HG03521 (cell line): ENCODE measurements at regions not wholly inside any gene's neighbourhood (a gene's known extent, or its start where the extent isn't known, plus 50 kb on each side); places are given as distances from the start of the nearest gene placed in this dataset.
A peak's percentile ranks its signal among the peaks of the same experiment; 100 is the strongest.
"Not testable (repeated sequence)": the region's sequence is repeated elsewhere in the genome, so short reads cannot be mapped to it uniquely, and the experiment has no call there.

Experiments
- ATAC-seq: cut with Tn5 transposase; IDR thresholded peaks from one replicate; pipeline ENCODE4 v1.9.1; 2021; ENCODE audit warnings: mild to moderate bottlenecking, moderate library complexity; ENCODE audit not compliant: unreplicated experiment

DNA sequence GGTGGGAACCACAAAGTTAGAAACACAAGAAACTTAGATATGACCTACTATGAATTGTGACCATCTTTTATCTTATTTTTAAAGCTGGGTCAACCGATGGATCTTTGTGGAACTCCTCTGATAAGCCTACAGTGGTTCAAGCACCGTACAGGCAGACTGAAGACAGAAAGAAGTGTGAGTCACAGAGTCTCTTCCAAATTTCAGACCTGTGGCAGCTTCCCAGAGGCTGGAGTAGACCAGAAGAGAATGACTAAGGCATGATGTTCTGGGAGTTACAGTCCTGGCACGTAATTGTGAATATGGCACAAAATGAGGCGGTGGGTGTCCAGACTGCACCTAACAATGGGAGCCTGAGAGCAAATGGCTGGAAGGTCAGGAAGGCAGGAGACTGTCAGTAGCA is 70.0 kb downstream of the LMO4 start:
- ATAC-seq, result no peak

DNA sequence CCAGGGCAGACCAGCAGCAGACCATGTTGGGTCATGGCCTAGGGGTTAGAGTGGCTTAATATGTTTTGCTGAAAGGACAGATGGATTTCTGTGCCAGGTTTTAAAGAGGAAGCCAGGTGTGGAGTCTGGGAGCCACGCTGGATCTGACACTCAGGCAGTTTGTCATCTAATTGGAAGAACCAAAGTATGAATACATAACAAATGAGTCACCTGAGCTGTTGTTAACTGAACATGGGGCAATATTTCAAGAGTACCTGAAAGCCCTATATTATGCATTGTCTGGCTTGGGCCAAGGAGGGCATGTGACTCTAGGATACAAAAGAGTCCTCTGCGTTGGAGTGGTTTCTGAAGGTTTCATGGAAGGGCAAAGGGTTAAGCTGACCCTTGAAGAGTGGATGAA is 70.6 kb downstream of the LMO4 start:
- no peak for ATAC-seq

DNA sequence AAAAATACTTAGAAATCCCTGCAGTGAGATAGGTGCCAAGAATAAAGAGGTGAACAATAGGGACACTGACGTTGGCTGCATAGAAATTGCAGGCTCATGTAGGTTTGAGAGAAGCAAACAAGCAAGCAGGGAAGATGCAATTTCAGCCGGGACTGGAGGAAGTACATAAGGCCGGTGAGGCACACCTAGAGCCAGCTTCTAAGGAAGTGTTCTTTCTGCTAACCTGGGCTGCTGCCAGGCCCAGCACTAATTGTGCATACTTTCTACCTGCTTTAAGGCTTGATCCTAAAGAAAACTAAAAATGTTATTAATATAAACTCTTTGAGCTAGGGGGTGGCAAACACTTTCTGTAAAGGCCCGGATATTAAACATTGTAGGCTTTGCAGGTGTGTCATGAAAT is 71.0 kb downstream of the LMO4 start:
- no peak for ATAC-seq

DNA sequence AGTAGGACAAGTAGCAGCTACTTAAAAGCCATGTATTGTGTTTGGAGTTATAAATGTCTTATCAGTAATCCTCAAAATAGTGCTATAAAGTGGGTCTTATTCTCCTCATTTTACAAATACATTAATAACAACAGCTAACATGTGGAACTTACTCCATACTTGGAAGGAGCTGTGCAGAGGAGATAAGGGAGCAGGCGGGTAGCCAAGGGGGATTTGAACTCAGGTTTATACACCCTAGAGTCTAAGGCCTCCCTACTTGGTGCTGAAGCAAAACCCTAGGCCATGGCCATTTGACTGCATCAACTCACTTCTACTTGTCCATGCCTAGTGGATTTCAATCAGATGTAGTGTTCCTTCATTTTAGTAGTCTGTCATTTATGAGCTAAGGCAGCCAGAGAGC is 72.1 kb downstream of the LMO4 start:
- ATAC-seq, result no peak

DNA sequence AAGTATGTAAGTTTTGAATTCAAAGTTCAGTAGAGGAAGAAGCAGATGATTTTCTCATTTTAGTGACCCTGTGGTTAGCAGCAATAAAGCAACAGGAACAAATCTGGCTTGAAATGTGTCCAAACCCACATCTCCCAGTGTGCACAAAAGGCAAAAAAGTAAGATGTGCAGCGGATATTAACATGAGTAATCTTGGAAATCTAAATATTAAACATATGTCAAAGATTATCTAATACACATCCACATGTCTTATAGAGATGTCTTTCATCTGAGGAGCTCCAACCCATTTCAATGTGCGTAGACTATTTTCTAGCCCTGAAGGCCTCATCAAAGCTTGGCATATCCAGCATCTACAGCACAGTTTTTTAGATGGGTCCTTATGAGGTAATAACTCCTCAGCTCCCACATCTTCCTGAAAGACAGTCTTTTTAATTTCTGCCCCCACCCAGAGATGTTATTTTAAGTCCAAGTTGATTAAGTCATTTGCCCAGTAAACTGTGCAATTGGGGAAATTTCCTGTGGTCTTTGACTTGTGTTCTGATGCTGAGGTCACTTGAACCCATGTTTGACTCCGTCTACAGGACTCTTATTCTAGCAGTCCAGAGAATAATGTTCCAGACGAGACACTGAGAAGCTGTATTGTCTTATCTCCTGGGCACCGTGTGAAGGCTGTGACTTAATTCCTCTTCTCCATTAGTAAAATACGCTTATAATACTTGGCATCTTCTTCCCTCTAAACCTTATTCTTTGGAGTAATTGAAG is 73.7 kb downstream of the LMO4 start:
- no peak for ATAC-seq

DNA sequence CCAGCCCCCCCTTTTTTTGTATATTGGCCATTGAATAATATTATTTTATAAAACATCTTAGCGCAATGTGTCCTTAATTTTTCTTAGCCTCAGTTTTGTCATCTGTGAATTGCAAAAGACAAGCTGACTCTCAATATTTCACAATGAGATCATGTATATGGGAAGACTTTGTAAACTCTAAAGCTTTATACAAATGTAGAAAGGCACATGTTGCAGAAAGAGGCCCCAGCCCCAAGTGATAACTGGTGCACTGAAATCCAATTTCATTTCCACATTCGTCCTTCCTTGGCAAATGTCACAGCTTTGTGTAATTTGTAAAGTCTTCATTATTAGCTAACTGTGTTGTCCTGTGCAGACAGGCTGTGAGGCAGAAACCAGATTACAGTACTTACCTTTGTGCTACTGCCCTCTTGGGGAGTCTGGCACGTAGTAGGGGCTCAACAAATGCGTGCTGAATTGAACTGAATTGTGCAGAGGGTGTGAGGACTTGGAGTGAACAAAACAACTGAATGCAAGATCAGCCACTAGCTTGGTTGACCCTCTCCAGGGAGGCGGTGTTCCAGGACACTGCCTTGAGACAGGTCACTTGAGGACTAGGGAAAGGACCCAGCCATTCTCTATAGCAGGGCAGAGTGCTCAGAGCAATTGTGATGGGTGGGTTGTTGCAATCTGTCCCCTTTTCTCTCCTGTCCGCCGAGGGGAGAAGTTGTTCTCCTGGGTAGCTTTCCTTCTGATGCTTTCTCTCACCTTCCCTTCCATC is 74.6 kb downstream of the LMO4 start:
- ATAC-seq, result no peak

DNA sequence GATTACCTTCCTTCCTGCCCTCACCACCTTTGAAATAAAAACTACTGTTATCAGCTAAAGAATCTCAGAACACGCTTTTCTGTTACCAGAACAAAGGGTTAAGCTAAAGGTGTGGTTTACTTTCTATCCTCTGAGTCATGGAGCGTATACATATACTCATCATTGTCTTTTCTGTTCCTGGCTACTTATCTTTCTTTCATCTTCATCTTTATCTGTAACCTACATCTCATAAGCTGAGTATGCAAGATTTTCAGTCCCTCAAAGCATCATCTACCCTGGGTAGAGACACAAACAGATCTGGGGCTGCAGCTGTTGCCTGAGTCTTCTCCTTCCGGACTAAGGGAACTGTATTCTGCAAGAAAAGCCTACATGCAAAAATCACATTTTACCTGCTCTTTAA is 75.6 kb downstream of the LMO4 start:
- no peak for ATAC-seq

DNA sequence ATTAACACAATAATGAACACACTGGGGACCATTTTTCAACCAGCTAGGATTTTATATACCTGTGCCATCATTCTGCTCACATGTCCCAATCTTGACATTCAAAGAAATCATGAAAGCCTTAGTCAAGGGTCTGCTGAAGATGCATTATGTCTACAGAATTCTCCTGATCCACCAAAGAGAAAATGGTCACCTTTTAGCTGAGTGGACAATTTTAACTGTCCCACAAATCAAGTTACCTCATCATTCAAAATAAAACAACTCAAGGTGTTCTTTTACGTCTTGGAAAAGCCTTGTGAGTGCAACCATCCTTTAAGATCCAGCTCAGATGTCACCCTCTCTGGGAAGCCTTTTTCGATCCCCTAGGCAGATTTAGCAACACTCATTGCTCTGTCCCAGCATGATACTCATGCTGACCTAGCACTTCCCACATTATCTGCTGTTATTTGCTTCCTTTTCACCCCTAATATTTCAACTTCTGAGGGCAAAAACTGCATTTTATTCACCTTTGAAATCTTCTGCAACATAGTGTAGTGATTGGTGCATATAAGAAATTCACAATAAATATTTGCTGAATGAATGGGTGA is 80.1 kb downstream of the LMO4 start:
- ATAC-seq, result no peak

DNA sequence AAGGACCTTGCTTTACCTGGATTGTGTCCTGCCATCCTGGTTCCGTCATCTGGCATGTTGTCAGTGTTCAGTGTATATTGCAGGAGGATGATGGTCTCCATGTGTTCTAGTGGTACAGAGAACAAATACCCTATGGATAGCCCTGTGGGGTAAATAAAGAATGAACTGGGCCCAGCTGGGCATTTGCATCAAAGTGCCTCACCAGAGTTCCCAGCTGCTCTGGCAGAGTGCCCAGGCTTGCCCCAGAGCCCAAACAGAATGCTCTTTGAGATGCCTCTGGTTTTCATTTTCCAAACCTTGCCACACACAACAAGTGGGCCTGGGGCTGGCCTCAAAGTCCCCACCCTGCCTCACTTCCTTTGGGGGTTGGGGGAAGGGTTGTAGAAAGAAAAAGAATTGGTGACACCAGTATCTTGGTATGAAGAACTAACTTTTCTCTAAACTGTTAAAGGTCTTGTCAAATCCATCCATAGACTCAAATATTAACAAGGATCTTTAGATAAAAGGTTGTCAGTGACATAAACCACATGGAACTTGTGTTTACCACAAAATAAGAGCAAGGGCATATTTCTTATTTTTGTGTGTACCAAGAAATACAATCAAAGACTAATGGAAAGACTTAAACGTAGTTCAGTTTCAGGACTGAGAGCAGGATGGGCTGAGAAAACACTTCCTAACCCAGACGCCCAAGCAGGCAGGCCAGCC is 82.2 kb downstream of the LMO4 start:
- no peak for ATAC-seq

DNA sequence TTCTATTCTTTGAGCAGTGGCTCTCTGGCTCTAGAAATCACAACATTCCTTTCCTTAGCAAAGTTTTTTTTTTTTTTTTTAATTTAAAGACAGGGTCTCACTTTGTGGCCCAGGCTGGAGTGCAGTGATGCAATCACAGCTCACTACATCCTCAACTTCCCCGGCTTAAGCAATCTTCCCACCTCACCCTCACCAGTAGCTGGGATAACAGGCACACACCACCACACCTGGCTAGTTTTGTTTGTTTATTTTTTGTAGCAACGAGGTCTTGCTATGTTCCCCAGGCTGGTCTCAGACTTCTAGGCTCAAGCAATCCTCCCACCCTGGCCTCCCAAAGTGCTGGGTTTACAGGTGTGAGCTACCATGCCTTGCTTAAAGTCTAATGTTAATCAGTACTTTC is 85.2 kb downstream of the LMO4 start:
- ATAC-seq, result not testable (repeated sequence)

DNA sequence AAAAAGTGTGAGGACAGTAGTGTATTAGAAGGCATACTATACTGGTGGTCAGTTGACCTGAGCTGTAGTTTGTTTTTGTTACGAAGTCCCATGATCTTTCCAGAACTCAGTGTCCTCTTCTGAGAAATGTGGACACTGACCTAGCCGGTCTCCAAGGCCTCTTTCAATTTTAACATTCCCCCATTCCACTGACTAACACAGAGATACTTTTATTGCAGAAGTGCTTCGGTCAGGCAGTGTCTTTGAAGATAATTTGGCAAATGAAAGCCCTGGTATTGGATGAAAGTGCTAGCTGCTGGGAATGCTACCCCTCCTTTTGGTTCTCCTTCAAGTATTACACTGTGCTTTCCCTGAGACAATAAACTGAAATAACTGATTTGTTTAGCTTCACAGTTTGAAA is 89.4 kb downstream of the LMO4 start:
- no peak for ATAC-seq

DNA sequence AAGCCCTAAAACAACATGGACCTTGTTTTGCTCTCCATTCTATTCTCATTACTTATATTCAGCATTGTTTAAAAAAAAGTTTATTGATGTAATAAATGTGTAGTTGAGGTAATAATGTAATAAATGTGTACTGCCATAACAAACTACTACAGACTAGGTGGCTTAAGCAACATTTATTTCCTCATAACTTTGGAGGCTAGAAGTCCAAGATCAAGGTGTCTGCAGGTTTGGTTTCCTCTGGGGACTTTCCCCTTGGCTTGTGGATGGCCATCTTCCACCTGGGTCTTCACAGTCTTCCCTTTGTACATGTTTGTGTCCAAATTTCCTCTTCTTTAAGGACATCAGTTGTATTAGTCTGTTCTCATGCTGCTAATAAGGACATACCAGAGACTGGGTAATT is 93.1 kb downstream of the LMO4 start:
- ATAC-seq, result no peak

DNA sequence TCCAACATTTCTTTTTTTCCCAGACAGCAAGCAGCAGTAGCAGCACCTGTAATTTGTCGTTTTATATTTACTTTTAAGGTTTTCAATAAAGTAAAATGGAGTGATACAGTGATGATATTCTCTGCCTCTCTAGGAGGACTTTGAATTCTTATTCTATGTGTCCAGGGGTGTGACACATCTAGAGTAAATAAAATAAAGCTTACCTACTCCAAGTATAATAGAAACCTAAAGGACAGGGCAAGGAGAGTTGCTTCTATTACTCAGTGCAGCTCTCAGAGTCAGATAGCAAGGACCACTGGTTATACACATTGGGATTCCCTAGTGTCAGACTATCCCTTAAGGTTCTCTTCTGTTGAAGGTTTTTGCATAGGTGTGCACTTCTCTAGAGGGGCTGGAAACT is 95.9 kb downstream of the LMO4 start:
- no peak for ATAC-seq

DNA sequence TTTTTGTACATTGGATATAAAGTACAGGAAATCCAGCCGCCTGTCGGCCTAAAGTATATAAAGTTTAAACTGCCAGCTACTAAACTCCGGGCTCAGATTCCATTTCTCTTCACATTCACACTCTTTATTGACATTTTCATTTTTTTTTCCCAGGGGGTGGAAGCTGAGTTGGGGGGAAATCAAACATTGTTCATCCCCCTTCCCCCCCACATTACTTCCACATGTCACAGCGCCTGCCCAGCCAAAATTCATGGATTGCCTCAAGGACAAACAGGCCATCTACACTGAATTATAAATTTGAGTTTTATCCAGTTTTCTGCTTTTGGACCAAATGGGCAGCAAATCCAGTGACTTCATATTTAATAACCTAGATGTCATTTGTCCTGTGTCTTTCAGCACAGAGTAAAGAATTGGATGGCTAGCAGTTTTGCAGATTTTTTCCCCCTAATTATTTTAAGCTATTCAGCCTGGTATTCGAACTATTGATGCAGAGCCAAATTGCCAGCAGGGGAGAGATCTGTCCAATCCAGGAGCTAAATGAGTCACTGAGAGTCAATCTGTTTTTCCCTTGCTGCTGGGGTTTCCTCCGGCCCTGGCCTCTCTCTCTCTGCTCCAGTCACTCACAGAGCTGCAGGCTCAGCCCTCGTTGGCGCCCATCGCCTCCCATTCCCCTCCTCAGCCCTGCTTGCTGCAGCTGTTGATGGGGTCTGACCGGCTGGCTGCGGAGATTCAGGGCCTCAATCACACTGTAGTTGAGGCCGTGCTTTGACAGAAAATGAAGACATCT is 98.0 kb downstream of the LMO4 start:
- ATAC-seq, result no peak

DNA sequence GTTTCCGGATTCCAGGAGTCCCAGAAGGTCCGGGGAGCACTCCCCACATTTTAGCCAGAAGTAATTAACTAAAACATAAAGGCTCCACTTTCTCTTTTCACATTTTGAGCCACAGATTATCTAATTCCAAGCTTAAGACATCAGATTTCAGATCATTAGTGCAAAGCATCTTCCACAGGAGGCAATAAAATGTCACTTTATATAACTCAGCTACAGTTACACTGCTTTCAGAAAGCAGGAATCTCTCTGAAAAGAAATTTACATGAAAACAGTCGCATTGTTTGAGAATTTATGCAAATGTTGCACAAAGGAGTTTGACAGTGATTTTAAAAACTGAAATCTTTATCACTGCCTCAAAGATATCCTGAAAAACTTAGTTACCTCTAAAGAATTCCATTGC is 99.7 kb downstream of the LMO4 start:
- no peak for ATAC-seq

DNA sequence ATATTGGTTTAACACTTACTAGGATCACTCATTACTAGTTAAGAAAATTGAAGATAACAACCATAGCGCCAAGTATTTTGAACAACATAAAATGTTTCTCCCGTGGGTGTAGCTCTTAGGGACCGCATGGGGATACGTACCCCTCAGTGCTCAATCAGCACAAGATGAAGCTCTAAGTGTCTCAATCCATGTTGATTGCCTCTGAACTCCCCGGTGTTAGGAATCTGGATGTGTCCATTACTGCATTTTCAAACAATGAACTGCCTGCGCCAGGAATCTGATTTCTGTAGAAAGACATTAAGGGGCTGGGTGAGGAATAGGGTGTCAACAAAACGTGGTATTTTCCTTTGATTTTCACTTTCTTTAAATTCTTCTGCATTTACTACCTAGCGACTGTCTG is 100.2 kb downstream of the LMO4 start:
- ATAC-seq, result no peak

DNA sequence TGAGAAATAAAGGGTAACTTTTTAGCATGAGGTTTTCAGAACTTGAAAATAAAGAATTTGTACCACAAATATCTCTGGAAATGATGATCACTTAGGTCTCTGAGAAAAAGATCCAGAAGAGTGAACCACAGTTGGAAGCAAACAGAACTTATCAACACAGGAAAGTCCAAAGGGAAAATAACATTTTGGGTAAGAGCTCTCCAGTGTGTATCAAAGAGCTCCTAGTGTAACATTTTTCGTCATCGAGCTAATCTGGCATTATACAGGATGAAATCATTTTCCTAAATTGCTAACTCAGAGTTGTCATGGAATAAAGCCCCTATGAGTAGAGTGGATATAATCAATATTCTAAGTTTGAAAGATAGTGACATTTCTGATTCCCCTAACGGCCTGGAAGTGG is 104.0 kb downstream of the LMO4 start:
- ATAC-seq, result no peak

DNA sequence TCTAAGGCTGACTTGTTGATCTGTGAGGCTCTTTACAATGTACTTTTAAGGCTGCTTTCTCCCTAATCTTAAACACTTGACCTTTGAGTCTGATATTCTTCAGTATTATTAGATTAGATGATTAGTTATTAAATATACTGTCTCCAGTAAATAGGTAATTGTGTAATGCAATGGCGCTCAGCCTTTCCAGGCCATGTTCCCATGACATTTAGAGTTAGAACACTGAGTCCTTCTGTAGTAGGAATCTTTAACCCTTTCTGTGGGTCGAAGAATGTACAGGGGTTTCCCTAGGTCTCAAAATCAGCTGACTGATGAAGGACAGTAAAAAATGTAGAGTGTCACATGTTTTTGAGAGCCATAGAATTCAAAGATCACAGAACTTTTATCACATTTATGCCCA is 104.4 kb downstream of the LMO4 start:
- not testable (repeated sequence) for ATAC-seq

DNA sequence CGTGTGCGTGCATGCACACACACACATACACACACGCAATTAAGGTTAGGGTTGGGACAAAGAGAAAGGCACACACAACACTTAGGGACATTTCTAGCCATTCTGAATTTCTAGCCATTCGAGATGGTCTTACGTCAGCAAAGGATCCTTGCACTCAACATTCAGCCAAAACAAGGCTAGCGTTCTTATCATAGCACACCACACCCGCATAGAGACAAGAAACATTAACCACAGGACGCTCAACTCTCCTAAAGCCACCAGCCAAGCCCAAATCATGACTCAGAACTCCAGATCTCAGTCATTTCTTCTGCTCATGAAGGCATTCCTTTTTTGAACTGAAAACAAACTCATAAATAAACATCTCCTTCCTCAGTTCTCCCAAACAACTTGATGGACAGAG is 106.8 kb downstream of the LMO4 start:
- ATAC-seq, result peak; percentile 48

DNA sequence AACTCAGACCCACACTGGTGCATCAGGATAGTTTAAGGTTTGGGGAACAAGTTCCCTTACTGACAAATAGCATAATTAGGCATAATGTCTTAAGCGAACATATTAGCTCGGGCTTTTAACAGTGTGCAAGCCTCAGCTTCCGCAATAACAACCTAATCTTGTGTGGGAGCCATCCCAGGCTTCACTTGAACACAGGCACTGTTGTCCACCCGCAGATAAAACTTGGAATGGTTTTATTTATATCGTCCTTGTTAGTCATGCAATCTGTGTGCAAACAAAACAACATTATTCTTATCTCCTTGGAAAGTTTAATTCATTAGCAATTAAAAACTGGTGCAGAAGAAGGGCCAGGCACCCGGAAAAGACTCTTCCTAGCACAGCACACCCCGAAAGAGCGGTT is 107.4 kb downstream of the LMO4 start:
- ATAC-seq, result not testable (repeated sequence)

DNA sequence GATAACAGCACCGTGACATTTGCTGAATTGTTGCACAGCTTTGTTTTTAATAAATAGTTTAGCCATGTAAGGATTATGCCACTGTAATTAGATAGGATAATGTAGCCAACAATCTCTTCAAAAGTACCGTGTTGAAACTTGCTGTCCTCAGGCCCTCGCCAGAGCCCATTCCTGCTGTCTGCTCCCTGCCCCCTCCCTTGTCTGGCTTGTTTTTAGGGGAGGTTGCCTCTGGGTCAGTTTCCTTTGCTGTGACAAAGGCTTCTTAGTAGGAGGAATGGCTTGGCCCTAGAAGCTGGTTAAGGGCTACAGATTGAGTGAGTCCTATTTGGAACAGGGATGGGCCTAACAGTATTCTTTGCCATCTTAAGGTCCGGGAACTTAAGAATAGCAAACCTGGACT is 107.9 kb downstream of the LMO4 start:
- ATAC-seq, result no peak
